ENCODE measurements at regions not wholly inside any gene's neighbourhood (a gene's known extent, or its start where the extent isn't known, plus 50 kb on each side); places are given as distances from the start of the nearest gene placed in this dataset.

- CTCF ChIA-PET = no interaction called here
- no peaks in the 10 kb centered on the region for H3K36me3 Mint-ChIP-seq (ENCODE audit: low read depth)
- DNase-seq = no peak
- no peaks in the 10 kb centered on the region for H3K4me1 Mint-ChIP-seq (ENCODE audit: low read depth)
- H3K4me3 Mint-ChIP-seq = no peak overlapping the region
- intact Hi-C loops (cut with micrococcal nuclease) = no loop called here
- H3K27me3 Mint-ChIP-seq (ENCODE audit: low read depth) = peaks cover 3% of the 10 kb centered on the region
- H3K27ac Mint-ChIP-seq = no peak overlapping the region
- H3K9me3 Mint-ChIP-seq = no peaks in the 10 kb centered on the region
Observed at GRCh38 chr10:83959328-83959727, 180.0 kb upstream of the GHITM start.

DNA sequence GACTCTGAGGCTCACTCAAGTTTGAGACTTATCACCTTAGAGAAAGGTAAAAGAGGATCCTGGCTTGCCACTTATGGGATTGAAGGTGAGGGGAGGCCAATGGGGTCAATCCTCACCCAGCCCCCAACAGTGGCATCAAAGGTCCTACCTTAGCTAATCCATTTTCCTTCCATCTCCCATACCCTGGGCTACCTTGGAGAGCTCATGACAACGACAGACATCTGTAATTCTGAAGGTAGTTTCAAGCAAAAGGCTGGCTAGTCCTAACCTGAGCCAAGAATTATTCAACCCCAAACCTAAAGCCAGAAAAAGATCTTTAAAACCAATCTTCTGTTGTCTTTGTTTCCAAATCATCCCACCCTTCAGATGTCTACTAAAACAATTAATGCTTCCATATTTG is 179.2 kb upstream of the GHITM start:
- Mint-ChIP-seq H3K4me3 (no peak overlapping the region), H3K4me1 (ENCODE audit: low read depth) (no peaks in the 10 kb centered on the region), H3K27ac (no peak overlapping the region), H3K9me3 (no peaks in the 10 kb centered on the region), H3K27me3 (ENCODE audit: low read depth) (peaks cover 3% of the 10 kb centered on the region), H3K36me3 (ENCODE audit: low read depth) (no peaks in the 10 kb centered on the region)
- DNase-seq = no peak
- CTCF ChIA-PET = no interaction called here
- intact Hi-C loops (cut with micrococcal nuclease) = no loop called here

DNA sequence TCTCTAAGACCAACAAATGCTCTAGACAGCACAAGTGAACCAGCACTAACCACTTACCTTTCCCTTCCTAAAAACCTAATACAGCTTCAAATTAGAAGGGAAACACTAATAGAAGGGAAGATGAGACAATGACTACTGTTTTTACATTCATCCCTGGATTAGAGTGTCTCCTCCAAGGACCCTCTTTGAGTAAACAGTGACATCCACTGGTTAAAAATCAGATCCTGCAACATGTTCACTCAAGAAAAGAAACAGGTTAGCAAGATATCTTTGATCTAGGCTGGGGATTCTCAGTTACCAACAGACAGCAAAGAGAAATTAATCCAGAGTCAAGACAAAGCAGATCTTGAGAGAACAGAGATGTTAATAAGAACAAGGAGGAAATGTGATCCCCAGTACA is 177.7 kb upstream of the GHITM start:
- CTCF ChIA-PET = interaction anchor here (0.9 kb wide), 1 partner anchor 10 kb away, joined by 3 read pairs; no protein-coding TSS in a partner anchor
- intact Hi-C loops (cut with micrococcal nuclease) = no loop called here
- Mint-ChIP-seq H3K27me3 (ENCODE audit: low read depth) (peaks cover under 1% of the 10 kb centered on the region), H3K9me3 (no peaks in the 10 kb centered on the region), H3K36me3 (ENCODE audit: low read depth) (no peaks in the 10 kb centered on the region), H3K4me3 (no peak overlapping the region), H3K4me1 (ENCODE audit: low read depth) (no peaks in the 10 kb centered on the region), H3K27ac (no peak overlapping the region)
- no peak for DNase-seq

GRCh38 chr10:83963446-83963845 is 175.9 kb upstream of the GHITM start:
- CTCF ChIA-PET = no interaction called here
- intact Hi-C loops (cut with micrococcal nuclease) = no loop called here
- no peaks in the 10 kb centered on the region for H3K27me3 Mint-ChIP-seq (ENCODE audit: low read depth)
- H3K36me3 Mint-ChIP-seq (ENCODE audit: low read depth) = no peaks in the 10 kb centered on the region
- H3K4me3 Mint-ChIP-seq = no peak overlapping the region
- DNase-seq = no peak
- no peak overlapping the region for H3K27ac Mint-ChIP-seq
- H3K9me3 Mint-ChIP-seq = no peaks in the 10 kb centered on the region
- H3K4me1 Mint-ChIP-seq (ENCODE audit: low read depth) = no peaks in the 10 kb centered on the region

DNA sequence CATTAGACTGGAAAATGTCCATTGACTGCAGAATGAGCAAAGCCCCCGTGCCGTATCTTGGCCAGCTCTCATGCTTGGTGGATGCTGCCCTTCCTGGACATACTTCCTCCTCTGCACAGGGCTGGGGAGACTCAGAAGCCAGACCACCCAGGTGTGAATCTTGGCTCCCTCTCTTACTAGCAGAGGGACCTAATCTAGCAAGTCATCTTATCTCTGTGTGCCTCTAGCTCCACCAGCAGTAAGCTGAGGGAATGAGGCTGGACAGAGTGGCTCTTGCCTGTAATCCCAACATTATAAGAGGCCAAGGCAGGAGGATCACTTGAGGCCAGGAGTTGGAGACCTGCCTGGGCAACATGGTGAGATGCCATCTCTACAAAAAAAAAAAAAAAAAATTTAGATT is 173.8 kb upstream of the GHITM start:
- Mint-ChIP-seq H3K36me3 (ENCODE audit: low read depth) (no peaks in the 10 kb centered on the region), H3K27ac (no peak overlapping the region)
- CTCF ChIA-PET = interaction anchor here (0.6 kb wide), 1 partner anchor 506 kb away, joined by 3 read pairs; no protein-coding TSS in a partner anchor

GRCh38 chr10:83968052-83968451 is 171.3 kb upstream of the GHITM start:
- no peaks in the 10 kb centered on the region for H3K4me1 Mint-ChIP-seq (ENCODE audit: low read depth)
- no peak overlapping the region for H3K4me3 Mint-ChIP-seq
- no peak for DNase-seq
- H3K9me3 Mint-ChIP-seq = no peaks in the 10 kb centered on the region
- H3K27ac Mint-ChIP-seq = no peak overlapping the region
- no peaks in the 10 kb centered on the region for H3K36me3 Mint-ChIP-seq (ENCODE audit: low read depth)
- no peaks in the 10 kb centered on the region for H3K27me3 Mint-ChIP-seq (ENCODE audit: low read depth)
- CTCF ChIA-PET = no interaction called here
- intact Hi-C loops (cut with micrococcal nuclease) = no loop called here

More for the DNA sequence above, 173.8 kb upstream of the GHITM start:
- no peak for DNase-seq
- H3K4me3 Mint-ChIP-seq = no peak overlapping the region
- no peaks in the 10 kb centered on the region for H3K27me3 Mint-ChIP-seq (ENCODE audit: low read depth)
- H3K9me3 Mint-ChIP-seq = no peaks in the 10 kb centered on the region
- intact Hi-C loops (cut with micrococcal nuclease) = no loop called here
- no peaks in the 10 kb centered on the region for H3K4me1 Mint-ChIP-seq (ENCODE audit: low read depth)

DNA sequence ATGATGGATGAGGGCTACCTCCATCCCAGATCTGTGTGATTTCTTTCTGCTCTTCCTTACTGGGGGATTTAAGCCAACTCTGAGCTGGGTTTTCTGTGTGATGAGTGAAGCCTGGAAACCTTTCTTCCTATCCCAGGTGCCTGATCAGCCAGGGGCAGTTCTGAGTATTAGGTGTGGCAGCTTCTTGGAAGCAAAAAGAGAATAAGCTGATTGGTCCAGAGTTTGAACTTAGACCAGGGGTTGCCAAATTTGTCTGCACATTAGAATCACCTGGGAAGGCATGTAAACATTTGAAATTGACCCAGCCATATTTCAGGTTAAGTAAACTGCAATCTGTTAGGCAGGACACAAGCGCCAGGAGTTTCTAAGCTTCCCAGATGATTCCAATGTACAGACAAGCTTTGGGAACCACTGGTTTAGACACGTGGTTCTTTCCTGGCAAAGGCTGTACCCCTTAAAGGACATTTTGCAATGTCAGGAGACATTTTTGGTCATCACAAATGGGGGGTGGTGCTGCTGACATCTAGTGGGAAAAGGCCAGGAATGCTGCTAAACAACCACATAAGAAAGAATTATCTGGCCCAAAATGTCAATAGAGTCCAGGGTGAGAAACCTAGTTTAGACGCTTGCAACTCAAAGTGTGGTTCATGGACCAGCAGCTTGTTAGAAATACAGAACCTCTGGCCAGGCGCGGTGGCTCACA is 160.5 kb upstream of the GHITM start:
- intact Hi-C loops (cut with micrococcal nuclease) = no loop called here
- no peaks in the 10 kb centered on the region for H3K36me3 Mint-ChIP-seq (ENCODE audit: low read depth)
- H3K4me3 Mint-ChIP-seq = no peak overlapping the region
- no peaks in the 10 kb centered on the region for H3K9me3 Mint-ChIP-seq
- CTCF ChIA-PET = no interaction called here
- no peaks in the 10 kb centered on the region for H3K27me3 Mint-ChIP-seq (ENCODE audit: low read depth)
- no peak overlapping the region for H3K27ac Mint-ChIP-seq
- H3K4me1 Mint-ChIP-seq (ENCODE audit: low read depth) = no peaks in the 10 kb centered on the region
- DNase-seq = no peak

- Mint-ChIP-seq H3K4me1 (ENCODE audit: low read depth) (no peaks in the 10 kb centered on the region), H3K9me3 (no peaks in the 10 kb centered on the region), H3K27me3 (ENCODE audit: low read depth) (peaks cover 2% of the 10 kb centered on the region), H3K36me3 (ENCODE audit: low read depth) (no peaks in the 10 kb centered on the region), H3K27ac (no peak overlapping the region), H3K4me3 (no peak overlapping the region)
- DNase-seq = no peak
- intact Hi-C loops (cut with micrococcal nuclease) = no loop called here
- CTCF ChIA-PET = no interaction called here
Observed at GRCh38 chr10:83982812-83983211, 156.5 kb upstream of the GHITM start.

DNA sequence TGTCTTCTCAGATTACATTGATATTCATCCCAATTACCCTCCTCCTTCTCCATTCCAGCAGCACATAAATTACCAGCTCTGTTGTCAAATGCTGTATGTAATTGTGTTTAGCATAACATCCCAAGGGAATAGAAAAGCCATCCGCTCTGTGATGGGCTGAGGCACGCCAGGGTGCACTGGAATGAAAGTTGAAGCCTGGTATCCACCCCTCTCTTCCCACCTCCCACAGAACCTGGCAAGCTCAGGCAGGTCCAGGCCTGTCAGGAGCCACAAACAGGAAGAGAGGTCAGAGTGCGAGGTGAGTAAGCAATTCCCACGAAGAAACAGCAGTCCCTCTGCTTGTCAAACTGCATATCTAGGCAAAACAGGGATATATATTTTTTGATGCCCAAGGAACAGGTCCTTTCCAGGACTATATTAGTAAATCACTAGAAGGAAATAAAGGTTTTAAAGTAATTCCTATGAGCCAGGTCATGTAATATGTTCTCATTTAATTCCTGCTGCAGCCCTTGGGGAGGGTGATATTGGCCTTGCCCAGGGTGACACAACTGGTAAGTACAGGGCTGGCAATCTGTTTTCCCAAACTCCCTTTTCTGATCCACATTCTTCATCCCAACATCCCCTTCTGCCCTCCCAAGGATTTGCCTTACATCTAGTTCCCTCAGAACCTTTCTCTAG is 155.6 kb upstream of the GHITM start:
- H3K9me3 Mint-ChIP-seq = no peaks in the 10 kb centered on the region
- intact Hi-C loops (cut with micrococcal nuclease) = no loop called here
- no peaks in the 10 kb centered on the region for H3K4me1 Mint-ChIP-seq (ENCODE audit: low read depth)
- CTCF ChIA-PET = no interaction called here
- H3K4me3 Mint-ChIP-seq = no peak overlapping the region
- peaks cover 2% of the 10 kb centered on the region for H3K27me3 Mint-ChIP-seq (ENCODE audit: low read depth)
- H3K36me3 Mint-ChIP-seq (ENCODE audit: low read depth) = no peaks in the 10 kb centered on the region
- H3K27ac Mint-ChIP-seq = no peak overlapping the region
- DNase-seq = no peak

GRCh38 chr10:83984256-83984640 is 155.1 kb upstream of the GHITM start:
- Mint-ChIP-seq H3K27ac (no peak overlapping the region), H3K36me3 (ENCODE audit: low read depth) (no peaks in the 10 kb centered on the region), H3K27me3 (ENCODE audit: low read depth) (peaks cover 2% of the 10 kb centered on the region), H3K4me3 (no peak overlapping the region), H3K4me1 (ENCODE audit: low read depth) (no peaks in the 10 kb centered on the region), H3K9me3 (no peaks in the 10 kb centered on the region)
- intact Hi-C loops (cut with micrococcal nuclease) = no loop called here
- DNase-seq = no peak
- CTCF ChIA-PET = no interaction called here

GRCh38 chr10:83986800-83987199 is 152.5 kb upstream of the GHITM start:
- Mint-ChIP-seq H3K4me3 (no peak overlapping the region), H3K27ac (no peak overlapping the region), H3K27me3 (ENCODE audit: low read depth) (peaks cover 2% of the 10 kb centered on the region), H3K4me1 (ENCODE audit: low read depth) (no peaks in the 10 kb centered on the region), H3K9me3 (no peaks in the 10 kb centered on the region), H3K36me3 (ENCODE audit: low read depth) (no peaks in the 10 kb centered on the region)
- CTCF ChIA-PET = no interaction called here
- intact Hi-C loops (cut with micrococcal nuclease) = no loop called here
- no peak for DNase-seq

- Mint-ChIP-seq H3K27me3 (ENCODE audit: low read depth) (peaks cover 4% of the 10 kb centered on the region), H3K4me1 (ENCODE audit: low read depth) (no peaks in the 10 kb centered on the region), H3K9me3 (no peaks in the 10 kb centered on the region), H3K4me3 (no peak overlapping the region), H3K27ac (no peak overlapping the region), H3K36me3 (ENCODE audit: low read depth) (no peaks in the 10 kb centered on the region)
- CTCF ChIA-PET = no interaction called here
- no peak for DNase-seq
- intact Hi-C loops (cut with micrococcal nuclease) = no loop called here
Observed at GRCh38 chr10:83987216-83987615, 152.1 kb upstream of the GHITM start.

- intact Hi-C loops (cut with micrococcal nuclease) = no loop called here
- no peak overlapping the region for H3K27ac Mint-ChIP-seq
- H3K9me3 Mint-ChIP-seq = no peaks in the 10 kb centered on the region
- peaks cover 4% of the 10 kb centered on the region for H3K27me3 Mint-ChIP-seq (ENCODE audit: low read depth)
- CTCF ChIA-PET = interaction anchor here (0.9 kb wide), 1 partner anchor 9 kb away, joined by 3 read pairs; no protein-coding TSS in a partner anchor
- no peak overlapping the region for H3K4me3 Mint-ChIP-seq
- DNase-seq = no peak
- no peaks in the 10 kb centered on the region for H3K4me1 Mint-ChIP-seq (ENCODE audit: low read depth)
- H3K36me3 Mint-ChIP-seq (ENCODE audit: low read depth) = no peaks in the 10 kb centered on the region
Observed at GRCh38 chr10:83988435-83988834, 150.9 kb upstream of the GHITM start.

Data from activated naive CD4-positive, alpha-beta T cell treated with anti-CD3 and anti-CD28 coated beads for 36 hours (primary cell).